H1 (cell line): ENCODE measurements at regions not wholly inside any gene's neighbourhood (a gene's known extent, or its start where the extent isn't known, plus 50 kb on each side); places are given as distances from the start of the nearest gene placed in this dataset.

ENCODE experiments used
- CTCF ChIA-PET: fragments of 300-600 bp; sonication (Branson Sonifier 250); formaldehyde crosslinking; loops from one replicate; lab custom pipeline; 2021; ENCODE audit not compliant: partially characterized antibody; lab: Charles Lee
- POLR2A ChIA-PET: fragments of 300-600 bp; sonication (Branson Sonifier 250); formaldehyde crosslinking; loops from one replicate; lab custom pipeline; 2021; ENCODE audit warnings: inconsistent platforms; ENCODE audit not compliant: partially characterized antibody; lab: Charles Lee
- DNase-seq, 2 experiments: peaks; one replicate each; pipeline versions ENCODE4 v3.0.0 to v3.0.0-alpha.2; 2010 to 2022; ENCODE audit warnings: low spot score in 2 of 2, low read depth in 1 of 2, mixed read lengths in 1 of 2
- FAIRE-seq: peaks from 2 replicates; lab custom pipeline; 2011; peaks lifted over from hg19 to GRCh38; lab: Jason Lieb, UNC
- H2AFZ ChIP-seq: 2 replicates; pipeline ENCODE4 v1.8.1; 2012; ENCODE audit warnings: low read length, inconsistent platforms
- H2AK5ac ChIP-seq: 2 replicates; pipeline ENCODE4 v1.6.1; 2013; ENCODE audit warnings: low read depth, low read length
- H2BK120ac ChIP-seq: replicated peaks from 2 replicates; pipeline ENCODE3; 2013; ENCODE audit warnings: low read depth, low read length, inconsistent platforms
- H2BK12ac ChIP-seq: 2 replicates; pipeline ENCODE4 v1.6.1; 2013; ENCODE audit warnings: low read depth, low read length
- H2BK15ac ChIP-seq: 2 replicates; pipeline ENCODE4 v1.6.1; 2013; ENCODE audit warnings: low read length
- H2BK20ac ChIP-seq: 2 replicates; pipeline ENCODE4 v1.6.1; 2013; ENCODE audit warnings: low read length
- H2BK5ac ChIP-seq: 2 replicates; pipeline ENCODE4 v1.6.1; 2013; ENCODE audit warnings: low read depth, low read length
- H3K14ac ChIP-seq: 2 replicates; pipeline ENCODE4 v1.6.1; 2013; ENCODE audit warnings: inconsistent platforms; ENCODE audit not compliant: insufficient read length
- H3K18ac ChIP-seq: 2 replicates; pipeline ENCODE4 v1.6.1; 2013; ENCODE audit warnings: low read length; ENCODE audit errors: extremely low read depth
- H3K23ac ChIP-seq: 2 replicates; pipeline ENCODE4 v1.6.1; 2013; ENCODE audit warnings: inconsistent platforms; ENCODE audit not compliant: insufficient read length
- H3K23me2 ChIP-seq: 2 replicates; pipeline ENCODE4 v1.6.1; 2013; ENCODE audit warnings: low read depth, low read length
- H3K27ac ChIP-seq: 2 replicates; pipeline ENCODE4 v1.6.1; 2011; ENCODE audit warnings: low read depth, low read length, inconsistent platforms
- H3K27me3 ChIP-seq, 4 experiments: replicated peaks in 1 of 4; 1 replicate in 1 of 4; 2 replicates in 3 of 4; pipeline versions ENCODE4 v1.6.1 to v1.8.1; 2011 to 2013; ENCODE audit warnings: low read length in 3 of 4, mild to moderate bottlenecking in 3 of 4, inconsistent platforms in 2 of 4, mixed read lengths in 2 of 4, moderate library complexity in 1 of 4; ENCODE audit not compliant: control insufficient read depth in 3 of 4, insufficient read depth in 3 of 4; ENCODE audit errors: extremely low read depth in 1 of 4
- H3K36me3 ChIP-seq, 4 experiments: 2 replicates each; pipeline versions ENCODE4 v1.6.1 to v1.8.1; 2011 to 2013; ENCODE audit warnings: mild to moderate bottlenecking in 4 of 4, low read length in 3 of 4, moderate library complexity in 2 of 4, control low read depth in 1 of 4, inconsistent platforms in 1 of 4; ENCODE audit not compliant: insufficient read depth in 4 of 4, control insufficient read depth in 2 of 4
- H3K4ac ChIP-seq: replicated peaks from 2 replicates; pipeline ENCODE3; 2013; ENCODE audit warnings: low read length, low read depth, mixed read lengths, inconsistent platforms; ENCODE audit not compliant: insufficient read length
- H3K4me1 ChIP-seq, 4 experiments: replicated peaks in 1 of 4; 1 replicate in 1 of 4; 2 replicates in 3 of 4; pipeline versions ENCODE4 v1.6.1 to v1.8.1; 2011 to 2013; ENCODE audit warnings: low read length in 3 of 4, inconsistent platforms in 2 of 4, mixed read lengths in 1 of 4; ENCODE audit not compliant: insufficient read depth in 4 of 4, control insufficient read depth in 3 of 4
- H3K4me2 ChIP-seq, 2 experiments: 2 replicates each; pipeline versions ENCODE4 v1.6.1 to v1.8.1; 2011 to 2013; ENCODE audit warnings: low read depth in 2 of 2, low read length in 2 of 2, control low read depth in 1 of 2, inconsistent platforms in 1 of 2, mild to moderate bottlenecking in 1 of 2; ENCODE audit not compliant: insufficient read depth in 1 of 2
- H3K4me3 ChIP-seq, 4 experiments: fragments of 200-600, 300-600 bp in 1 of 4; sonication (generic), shearing (Covaris generic), sonication (Bioruptor Twin) in 1 of 4; 2 replicates each; pipeline versions ENCODE4 v1.5.1 to v1.8.1; 2011 to 2016; ENCODE audit warnings: low read length in 4 of 4, low read depth in 3 of 4, control low read depth in 2 of 4, inconsistent platforms in 2 of 4, mild to moderate bottlenecking in 2 of 4, mixed read lengths in 1 of 4, moderate library complexity in 1 of 4; ENCODE audit not compliant: insufficient read depth in 2 of 4; ENCODE audit errors: extremely low read depth in 1 of 4
- H3K56ac ChIP-seq: replicated peaks from 2 replicates; pipeline ENCODE3; 2013; ENCODE audit warnings: low read depth, mild to moderate bottlenecking, mixed read lengths, low read length, inconsistent platforms; ENCODE audit not compliant: insufficient read length
- H3K79me1 ChIP-seq: 2 replicates; pipeline ENCODE4 v1.6.1; 2013; ENCODE audit warnings: low read depth, low read length, control low read depth
- H3K79me2 ChIP-seq, 2 experiments: 2 replicates each; pipeline versions ENCODE4 v1.6.1 to v1.8.1; 2012 to 2013; ENCODE audit warnings: low read length in 2 of 2, mild to moderate bottlenecking in 2 of 2, inconsistent platforms in 1 of 2; ENCODE audit not compliant: insufficient read depth in 2 of 2, control insufficient read depth in 1 of 2
- H3K9ac ChIP-seq, 4 experiments: replicated peaks in 1 of 4; 1 replicate in 1 of 4; 2 replicates in 3 of 4; pipeline versions ENCODE4 v1.6.1 to v1.8.1; 2011 to 2013; ENCODE audit warnings: low read depth in 3 of 4, low read length in 3 of 4, control low read depth in 2 of 4, mild to moderate bottlenecking in 2 of 4, moderate library complexity in 2 of 4, inconsistent platforms in 1 of 4; ENCODE audit errors: extremely low read depth in 1 of 4
- H3K9me3 ChIP-seq, 2 experiments: 2 replicates each; pipeline versions ENCODE4 v1.6.1 to v1.8.1; 2012 to 2013; ENCODE audit warnings: mild to moderate bottlenecking in 2 of 2, moderate library complexity in 2 of 2, control low read depth in 1 of 2, inconsistent platforms in 1 of 2, low read depth in 1 of 2, low read length in 1 of 2, mixed read lengths in 1 of 2; ENCODE audit not compliant: insufficient read depth in 2 of 2
- H4K20me1 ChIP-seq, 2 experiments: replicated peaks in 1 of 2; 2 replicates each; pipeline versions ENCODE3 to v1.8.1; 2011 to 2013; ENCODE audit warnings: inconsistent platforms in 2 of 2, low read length in 2 of 2, mild to moderate bottlenecking in 1 of 2; ENCODE audit not compliant: insufficient read depth in 2 of 2, control insufficient read depth in 1 of 2
- H4K5ac ChIP-seq: 2 replicates; pipeline ENCODE4 v1.6.1; 2013; ENCODE audit warnings: low read length, low read depth, mixed read lengths, inconsistent platforms; ENCODE audit not compliant: insufficient read length
- H4K8ac ChIP-seq: 2 replicates; pipeline ENCODE4 v1.8.0; 2013; ENCODE audit warnings: mild to moderate bottlenecking, moderate library complexity, low read length, inconsistent platforms; ENCODE audit not compliant: insufficient read depth; ENCODE audit errors: extremely low read depth
- H4K91ac ChIP-seq: replicated peaks from 2 replicates; pipeline ENCODE3; 2013; ENCODE audit warnings: low read length, mixed read lengths, inconsistent platforms; ENCODE audit not compliant: insufficient read length
- ASH2L ChIP-seq: fragments of 200-600, 300-600 bp; sonication (generic); IDR thresholded peaks from one replicate; pipeline ENCODE4 v1.7.1; 2017; ENCODE audit warnings: low read length
- BCL11A ChIP-seq, 2 experiments: IDR thresholded peaks; one replicate each; pipeline ENCODE4 v1.6.1; 2011; ENCODE audit warnings: low read depth in 2 of 2, low read length in 2 of 2, mild to moderate bottlenecking in 2 of 2
- CBX8 ChIP-seq: fragments of 300-800, 300-1000 bp; sonication (generic); IDR thresholded peaks from 2 replicates; pipeline ENCODE4 v1.7.1; 2016; ENCODE audit warnings: low read depth, low read length, borderline replicate concordance
- EZH2 ChIP-seq: fragments of 200-600 bp; sonication (generic); IDR thresholded peaks from 2 replicates; pipeline ENCODE4 v1.7.1; 2012; ENCODE audit warnings: low read depth, mild to moderate bottlenecking, moderate library complexity, low read length, inconsistent platforms; ENCODE audit not compliant: severe bottlenecking
- HDAC6 ChIP-seq: IDR thresholded peaks from one replicate; pipeline ENCODE4 v1.7.1; 2012; ENCODE audit warnings: low read depth, mild to moderate bottlenecking, inconsistent platforms, low read length, moderate library complexity
- KDM5A ChIP-seq: fragments of 200-600 bp; IDR thresholded peaks from 2 replicates; pipeline ENCODE4 v1.7.1; 2012; ENCODE audit warnings: mild to moderate bottlenecking, low read length, inconsistent platforms, mixed read lengths
- SIRT6 ChIP-seq: IDR thresholded peaks from one replicate; pipeline ENCODE4 v1.7.1; 2012; ENCODE audit warnings: low read length, inconsistent platforms
- USF2 ChIP-seq: IDR thresholded peaks from 2 replicates; pipeline ENCODE4 v1.6.1; 2011; ENCODE audit warnings: low read length, improper control_type of control experiment
- WGBS, 2 experiments: shearing (Covaris generic) in 1 of 2; methylation state at CpG; one replicate each; pipeline versions ENCODE4 v1.1.6 to v1.1.7; 2013 to 2015; ENCODE audit warnings: low lambda C conversion rate in 2 of 2, mixed read lengths in 2 of 2, inconsistent platforms in 1 of 2, low coverage in 1 of 2, missing lambda C conversion rate in 1 of 2; ENCODE audit not compliant: insufficient replicate concordance in 2 of 2, insufficient coverage in 1 of 2, insufficient read length in 1 of 2; ENCODE audit errors: extremely low coverage in 1 of 2, missing lambda C conversion rate in 1 of 2; 5-methylcytosine and 5-hydroxymethylcytosine counted together
- TF ChIP-seq, protein P1 (sequence below): IDR thresholded peaks from 2 replicates; pipeline ENCODE4 v1.6.1; 2012; ENCODE audit warnings: low read length, inconsistent platforms
- TF ChIP-seq, protein P2 (sequence below), 3 experiments: IDR thresholded peaks; 1 replicate in 2 of 3; 2 replicates in 1 of 3; pipeline versions ENCODE4 v1.5.1 to v1.6.1; 2011; ENCODE audit warnings: low read length in 3 of 3, mild to moderate bottlenecking in 3 of 3, inconsistent platforms in 2 of 3, low read depth in 1 of 3, moderate library complexity in 1 of 3; ENCODE audit not compliant: insufficient read depth in 1 of 3; ENCODE audit errors: control extremely low read depth in 1 of 3

DNA sequence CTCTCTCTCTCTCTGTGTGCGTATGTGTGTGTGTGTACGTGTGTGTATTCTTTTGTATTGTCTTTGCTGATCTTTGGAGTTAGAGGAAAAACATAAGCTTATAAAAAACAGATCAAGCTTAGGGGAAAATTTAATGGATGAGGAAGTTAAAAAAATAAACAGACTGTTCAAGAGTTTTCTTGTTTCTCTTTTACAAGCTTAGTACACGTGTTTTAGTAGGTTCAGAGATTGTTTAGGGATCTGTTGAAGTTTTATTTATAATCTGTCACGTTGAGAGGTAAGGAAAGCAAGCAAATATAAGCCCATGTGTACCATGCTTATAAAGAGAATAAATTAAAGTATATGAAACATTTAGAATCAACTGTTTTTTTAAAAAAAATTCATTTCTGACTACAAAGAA, 1470.3 kb upstream of the NUDT12 start:
- ChIA-PET CTCF (no interaction called here), POLR2A (no interaction called here)
- 43% methylated on average over 4 of the region's 4 CpGs; no CpG with 5 or more reads in 1 of the 2 experiments for WGBS, 2 experiments
- Histone ChIP-seq H3K4me3 (no peak overlapping the region), H4K91ac (no peak overlapping the region), H2AFZ (no peak overlapping the region), H3K23ac (no peak overlapping the region), H3K4ac (no peak overlapping the region), H4K8ac (no peak overlapping the region), H2AK5ac (no peak overlapping the region), H3K9me3 (peaks cover 0 to 5% of the 10 kb centered on the region in 2 experiments; a peak in 1 of 4 replicates), H3K18ac (no peak overlapping the region), H3K79me1 (no peaks in the 10 kb centered on the region), H3K14ac (no peak overlapping the region), H3K27ac (no peak overlapping the region), H2BK20ac (no peak overlapping the region), H3K36me3 (no peaks in the 10 kb centered on the region), H2BK5ac (no peak overlapping the region), H3K9ac (no peak overlapping the region), H3K79me2 (no peaks in the 10 kb centered on the region), H2BK12ac (no peak overlapping the region), H2BK15ac (no peak overlapping the region), H3K56ac (no peak overlapping the region), H4K5ac (no peak overlapping the region), H4K20me1 (no peaks in the 10 kb centered on the region), H3K23me2 (no peaks in the 10 kb centered on the region), H2BK120ac (no peak overlapping the region), H3K4me2 (no peak overlapping the region), H3K4me1 (no peaks in the 10 kb centered on the region), H3K27me3 (no peaks in the 10 kb centered on the region)
- FAIRE-seq (no peak), DNase-seq (no peak)
- TF ChIP-seq EZH2 (no peak), BCL11A (IDR thresholded peaks at IDR 0.05; ENCODE audit: low read depth in 2 of 2, low read length in 2 of 2) (no peak), HDAC6 (no peak), ASH2L (no peak), CBX8 (no peak), USF2 (no peak), KDM5A (no peak), SIRT6 (no peak)
- TF ChIP-seq, protein P1, sequence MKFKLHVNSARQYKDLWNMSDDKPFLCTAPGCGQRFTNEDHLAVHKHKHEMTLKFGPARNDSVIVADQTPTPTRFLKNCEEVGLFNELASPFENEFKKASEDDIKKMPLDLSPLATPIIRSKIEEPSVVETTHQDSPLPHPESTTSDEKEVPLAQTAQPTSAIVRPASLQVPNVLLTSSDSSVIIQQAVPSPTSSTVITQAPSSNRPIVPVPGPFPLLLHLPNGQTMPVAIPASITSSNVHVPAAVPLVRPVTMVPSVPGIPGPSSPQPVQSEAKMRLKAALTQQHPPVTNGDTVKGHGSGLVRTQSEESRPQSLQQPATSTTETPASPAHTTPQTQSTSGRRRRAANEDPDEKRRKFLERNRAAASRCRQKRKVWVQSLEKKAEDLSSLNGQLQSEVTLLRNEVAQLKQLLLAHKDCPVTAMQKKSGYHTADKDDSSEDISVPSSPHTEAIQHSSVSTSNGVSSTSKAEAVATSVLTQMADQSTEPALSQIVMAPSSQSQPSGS = no peak
- TF ChIP-seq, protein P2, sequence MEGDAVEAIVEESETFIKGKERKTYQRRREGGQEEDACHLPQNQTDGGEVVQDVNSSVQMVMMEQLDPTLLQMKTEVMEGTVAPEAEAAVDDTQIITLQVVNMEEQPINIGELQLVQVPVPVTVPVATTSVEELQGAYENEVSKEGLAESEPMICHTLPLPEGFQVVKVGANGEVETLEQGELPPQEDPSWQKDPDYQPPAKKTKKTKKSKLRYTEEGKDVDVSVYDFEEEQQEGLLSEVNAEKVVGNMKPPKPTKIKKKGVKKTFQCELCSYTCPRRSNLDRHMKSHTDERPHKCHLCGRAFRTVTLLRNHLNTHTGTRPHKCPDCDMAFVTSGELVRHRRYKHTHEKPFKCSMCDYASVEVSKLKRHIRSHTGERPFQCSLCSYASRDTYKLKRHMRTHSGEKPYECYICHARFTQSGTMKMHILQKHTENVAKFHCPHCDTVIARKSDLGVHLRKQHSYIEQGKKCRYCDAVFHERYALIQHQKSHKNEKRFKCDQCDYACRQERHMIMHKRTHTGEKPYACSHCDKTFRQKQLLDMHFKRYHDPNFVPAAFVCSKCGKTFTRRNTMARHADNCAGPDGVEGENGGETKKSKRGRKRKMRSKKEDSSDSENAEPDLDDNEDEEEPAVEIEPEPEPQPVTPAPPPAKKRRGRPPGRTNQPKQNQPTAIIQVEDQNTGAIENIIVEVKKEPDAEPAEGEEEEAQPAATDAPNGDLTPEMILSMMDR (IDR thresholded peaks at IDR 0.05; ENCODE audit: control extremely low read depth in 1 of 3, insufficient read depth in 1 of 3, low read depth in 1 of 3, low read length in 3 of 3) = no peak
